H1 (cell line): ENCODE measurements at regions not wholly inside any gene's neighbourhood (a gene's known extent, or its start where the extent isn't known, plus 50 kb on each side); places are given as distances from the start of the nearest gene placed in this dataset.

Experiments
- CBX5 ChIP-seq: fragments of 300-800, 300-1000 bp; sonication (generic); IDR thresholded peaks from 2 replicates; pipeline ENCODE4 v1.7.1; 2016; ENCODE audit warnings: antibody characterized with exemption, low read length, low read depth
- EZH2 ChIP-seq: fragments of 200-600 bp; sonication (generic); IDR thresholded peaks from 2 replicates; pipeline ENCODE4 v1.7.1; 2012; ENCODE audit warnings: low read depth, mild to moderate bottlenecking, moderate library complexity, low read length, inconsistent platforms; ENCODE audit not compliant: severe bottlenecking
- GABPA ChIP-seq: IDR thresholded peaks from 2 replicates; pipeline ENCODE4 v1.6.1; 2011; ENCODE audit warnings: mild to moderate bottlenecking, low read length, moderate library complexity, borderline replicate concordance; ENCODE audit not compliant: insufficient read depth
- NRF1 ChIP-seq: IDR thresholded peaks from 2 replicates; pipeline ENCODE4 v1.6.1; 2011; ENCODE audit warnings: mild to moderate bottlenecking, low read depth, low read length, improper control_type of control experiment
- RFX5 ChIP-seq: IDR thresholded peaks from 2 replicates; pipeline ENCODE4 v1.6.1; 2011; ENCODE audit warnings: low read depth, low read length, improper control_type of control experiment, borderline replicate concordance
- SIX5 ChIP-seq: IDR thresholded peaks from 2 replicates; pipeline ENCODE4 v1.6.1; 2011; ENCODE audit warnings: mild to moderate bottlenecking, low read depth, low read length
- TF ChIP-seq, protein P1 (sequence below): fragments of 300-600 bp; sonication (generic); IDR thresholded peaks from 2 replicates; pipeline ENCODE4 v1.7.1; 2012; ENCODE audit warnings: low read length, moderate library complexity, mild to moderate bottlenecking, inconsistent platforms; ENCODE audit not compliant: insufficient replicate concordance

DNA sequence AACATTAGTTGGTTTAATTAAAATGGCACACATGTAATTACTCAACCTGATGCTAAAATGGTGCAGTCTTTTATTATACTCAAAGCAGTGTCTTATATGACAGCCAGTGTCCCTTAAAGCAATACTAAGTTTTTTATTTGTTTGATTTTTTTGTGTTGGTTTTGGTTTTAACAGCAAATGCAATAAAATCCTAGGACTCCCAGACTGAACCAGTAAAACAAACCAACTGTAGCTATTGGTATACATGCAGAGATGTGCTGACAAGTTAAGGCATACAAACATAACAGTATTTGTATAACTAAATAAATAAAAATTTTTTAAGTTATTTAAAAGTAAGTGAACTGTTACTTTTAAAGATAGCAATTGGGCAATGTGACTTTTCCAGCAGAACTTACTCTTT is 387.7 kb downstream of the RND3 start (continued):
- TF ChIP-seq, protein P1, sequence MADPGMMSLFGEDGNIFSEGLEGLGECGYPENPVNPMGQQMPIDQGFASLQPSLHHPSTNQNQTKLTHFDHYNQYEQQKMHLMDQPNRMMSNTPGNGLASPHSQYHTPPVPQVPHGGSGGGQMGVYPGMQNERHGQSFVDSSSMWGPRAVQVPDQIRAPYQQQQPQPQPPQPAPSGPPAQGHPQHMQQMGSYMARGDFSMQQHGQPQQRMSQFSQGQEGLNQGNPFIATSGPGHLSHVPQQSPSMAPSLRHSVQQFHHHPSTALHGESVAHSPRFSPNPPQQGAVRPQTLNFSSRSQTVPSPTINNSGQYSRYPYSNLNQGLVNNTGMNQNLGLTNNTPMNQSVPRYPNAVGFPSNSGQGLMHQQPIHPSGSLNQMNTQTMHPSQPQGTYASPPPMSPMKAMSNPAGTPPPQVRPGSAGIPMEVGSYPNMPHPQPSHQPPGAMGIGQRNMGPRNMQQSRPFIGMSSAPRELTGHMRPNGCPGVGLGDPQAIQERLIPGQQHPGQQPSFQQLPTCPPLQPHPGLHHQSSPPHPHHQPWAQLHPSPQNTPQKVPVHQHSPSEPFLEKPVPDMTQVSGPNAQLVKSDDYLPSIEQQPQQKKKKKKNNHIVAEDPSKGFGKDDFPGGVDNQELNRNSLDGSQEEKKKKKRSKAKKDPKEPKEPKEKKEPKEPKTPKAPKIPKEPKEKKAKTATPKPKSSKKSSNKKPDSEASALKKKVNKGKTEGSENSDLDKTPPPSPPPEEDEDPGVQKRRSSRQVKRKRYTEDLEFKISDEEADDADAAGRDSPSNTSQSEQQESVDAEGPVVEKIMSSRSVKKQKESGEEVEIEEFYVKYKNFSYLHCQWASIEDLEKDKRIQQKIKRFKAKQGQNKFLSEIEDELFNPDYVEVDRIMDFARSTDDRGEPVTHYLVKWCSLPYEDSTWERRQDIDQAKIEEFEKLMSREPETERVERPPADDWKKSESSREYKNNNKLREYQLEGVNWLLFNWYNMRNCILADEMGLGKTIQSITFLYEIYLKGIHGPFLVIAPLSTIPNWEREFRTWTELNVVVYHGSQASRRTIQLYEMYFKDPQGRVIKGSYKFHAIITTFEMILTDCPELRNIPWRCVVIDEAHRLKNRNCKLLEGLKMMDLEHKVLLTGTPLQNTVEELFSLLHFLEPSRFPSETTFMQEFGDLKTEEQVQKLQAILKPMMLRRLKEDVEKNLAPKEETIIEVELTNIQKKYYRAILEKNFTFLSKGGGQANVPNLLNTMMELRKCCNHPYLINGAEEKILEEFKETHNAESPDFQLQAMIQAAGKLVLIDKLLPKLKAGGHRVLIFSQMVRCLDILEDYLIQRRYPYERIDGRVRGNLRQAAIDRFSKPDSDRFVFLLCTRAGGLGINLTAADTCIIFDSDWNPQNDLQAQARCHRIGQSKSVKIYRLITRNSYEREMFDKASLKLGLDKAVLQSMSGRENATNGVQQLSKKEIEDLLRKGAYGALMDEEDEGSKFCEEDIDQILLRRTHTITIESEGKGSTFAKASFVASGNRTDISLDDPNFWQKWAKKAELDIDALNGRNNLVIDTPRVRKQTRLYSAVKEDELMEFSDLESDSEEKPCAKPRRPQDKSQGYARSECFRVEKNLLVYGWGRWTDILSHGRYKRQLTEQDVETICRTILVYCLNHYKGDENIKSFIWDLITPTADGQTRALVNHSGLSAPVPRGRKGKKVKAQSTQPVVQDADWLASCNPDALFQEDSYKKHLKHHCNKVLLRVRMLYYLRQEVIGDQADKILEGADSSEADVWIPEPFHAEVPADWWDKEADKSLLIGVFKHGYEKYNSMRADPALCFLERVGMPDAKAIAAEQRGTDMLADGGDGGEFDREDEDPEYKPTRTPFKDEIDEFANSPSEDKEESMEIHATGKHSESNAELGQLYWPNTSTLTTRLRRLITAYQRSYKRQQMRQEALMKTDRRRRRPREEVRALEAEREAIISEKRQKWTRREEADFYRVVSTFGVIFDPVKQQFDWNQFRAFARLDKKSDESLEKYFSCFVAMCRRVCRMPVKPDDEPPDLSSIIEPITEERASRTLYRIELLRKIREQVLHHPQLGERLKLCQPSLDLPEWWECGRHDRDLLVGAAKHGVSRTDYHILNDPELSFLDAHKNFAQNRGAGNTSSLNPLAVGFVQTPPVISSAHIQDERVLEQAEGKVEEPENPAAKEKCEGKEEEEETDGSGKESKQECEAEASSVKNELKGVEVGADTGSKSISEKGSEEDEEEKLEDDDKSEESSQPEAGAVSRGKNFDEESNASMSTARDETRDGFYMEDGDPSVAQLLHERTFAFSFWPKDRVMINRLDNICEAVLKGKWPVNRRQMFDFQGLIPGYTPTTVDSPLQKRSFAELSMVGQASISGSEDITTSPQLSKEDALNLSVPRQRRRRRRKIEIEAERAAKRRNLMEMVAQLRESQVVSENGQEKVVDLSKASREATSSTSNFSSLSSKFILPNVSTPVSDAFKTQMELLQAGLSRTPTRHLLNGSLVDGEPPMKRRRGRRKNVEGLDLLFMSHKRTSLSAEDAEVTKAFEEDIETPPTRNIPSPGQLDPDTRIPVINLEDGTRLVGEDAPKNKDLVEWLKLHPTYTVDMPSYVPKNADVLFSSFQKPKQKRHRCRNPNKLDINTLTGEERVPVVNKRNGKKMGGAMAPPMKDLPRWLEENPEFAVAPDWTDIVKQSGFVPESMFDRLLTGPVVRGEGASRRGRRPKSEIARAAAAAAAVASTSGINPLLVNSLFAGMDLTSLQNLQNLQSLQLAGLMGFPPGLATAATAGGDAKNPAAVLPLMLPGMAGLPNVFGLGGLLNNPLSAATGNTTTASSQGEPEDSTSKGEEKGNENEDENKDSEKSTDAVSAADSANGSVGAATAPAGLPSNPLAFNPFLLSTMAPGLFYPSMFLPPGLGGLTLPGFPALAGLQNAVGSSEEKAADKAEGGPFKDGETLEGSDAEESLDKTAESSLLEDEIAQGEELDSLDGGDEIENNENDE, result no peak
- TF ChIP-seq CBX5, result no peak
- TF ChIP-seq EZH2, result no peak
- no peak for TF ChIP-seq RFX5
- TF ChIP-seq GABPA, result no peak
- TF ChIP-seq NRF1, result no peak
- no peak for TF ChIP-seq SIX5
